ENCODE measurements at regions not wholly inside any gene's neighbourhood (a gene's known extent, or its start where the extent isn't known, plus 50 kb on each side); places are given as distances from the start of the nearest gene placed in this dataset.

GRCh38 chr5:91252916-91253315 is 130.2 kb downstream of the ARRDC3 start:
- no peak for TF ChIP-seq RAD21 (conservative IDR thresholded peaks at IDR 0.05)
- no peak for TF ChIP-seq CTCF (IDR thresholded peaks at IDR 0.05; ENCODE audit: poor library complexity, severe bottlenecking)
- no peak for TF ChIP-seq MXI1 (conservative IDR thresholded peaks at IDR 0.05; ENCODE audit: poor library complexity, severe bottlenecking)
- no peak for TF ChIP-seq POLR2AphosphoS5 (IDR thresholded peaks at IDR 0.05)
